Activated naive CD4-positive, alpha-beta T cell treated with anti-CD3 and anti-CD28 coated beads, Interleukin-2, amount 10 ng/mL, durations not matched to agents 7 days and 5 days (primary cell): ENCODE measurements at regions not wholly inside any gene's neighbourhood (a gene's known extent, or its start where the extent isn't known, plus 50 kb on each side); places are given as distances from the start of the nearest gene placed in this dataset.

Experiments used
- CTCF ChIA-PET: fragments of 350-600 bp; sonication (Branson Sonifier 250); formaldehyde crosslinking; loops from one replicate; lab custom pipeline; 2021; ENCODE audit warnings: antibody characterized with exemption; lab: Charles Lee
- DNase-seq: peaks from one replicate; pipeline ENCODE4 v3.0.0-alpha.2; 2020
- H3K27ac Mint-ChIP-seq: one replicate; pipeline ENCODE4 v1.8.0; 2021; ENCODE audit warnings: mild to moderate bottlenecking, moderate library complexity, mixed read lengths
- H3K27me3 Mint-ChIP-seq: one replicate; pipeline ENCODE4 v1.8.0; 2021; ENCODE audit warnings: mild to moderate bottlenecking, mixed read lengths
- H3K36me3 Mint-ChIP-seq: one replicate; pipeline ENCODE4 v1.8.0; 2021; ENCODE audit warnings: mixed read lengths
- H3K4me1 Mint-ChIP-seq: one replicate; pipeline ENCODE4 v1.8.0; 2021; ENCODE audit warnings: mixed read lengths
- H3K4me3 Mint-ChIP-seq: one replicate; pipeline ENCODE4 v1.8.0; 2021; ENCODE audit warnings: mild to moderate bottlenecking, moderate library complexity, mixed read lengths
- H3K9me3 Mint-ChIP-seq: one replicate; pipeline ENCODE4 v1.8.0; 2021; ENCODE audit warnings: mixed read lengths

DNA sequence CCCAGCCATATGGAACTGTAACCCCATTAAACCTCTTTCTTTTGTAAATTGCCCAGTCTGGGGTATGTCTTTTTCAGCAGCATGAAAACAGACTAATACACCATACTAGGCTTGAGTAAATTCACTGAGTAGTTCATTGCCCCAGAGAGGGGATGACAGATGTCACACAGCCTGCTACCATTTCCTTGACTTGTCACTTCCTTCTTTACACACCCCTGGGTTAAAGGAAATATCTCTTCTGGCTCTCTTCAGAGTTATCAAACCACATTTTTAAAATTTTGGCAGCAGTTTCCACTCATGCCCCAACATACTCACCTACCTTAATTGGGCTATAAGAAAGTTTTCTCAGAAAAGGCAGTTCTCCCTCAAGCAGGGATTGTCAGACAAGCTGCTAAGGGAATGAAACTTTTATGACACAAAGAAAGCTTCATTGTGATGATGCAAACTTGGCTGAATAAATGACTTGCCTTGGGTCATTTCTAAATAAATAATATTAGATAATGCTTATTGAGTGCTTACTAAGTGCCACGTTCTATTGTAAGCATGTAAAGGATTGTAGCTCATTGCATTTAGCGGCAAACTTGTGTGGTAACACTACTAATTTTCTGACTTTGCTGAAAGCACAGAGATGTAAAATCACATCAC, 68.0 kb upstream of the RBMS3 start:
- no peaks in the 10 kb centered on the region for H3K27me3 Mint-ChIP-seq
- no peaks in the 10 kb centered on the region for H3K36me3 Mint-ChIP-seq
- H3K4me3 Mint-ChIP-seq, result no peak overlapping the region
- H3K27ac Mint-ChIP-seq, result peak overlapping the region; percentile 34
- no peaks in the 10 kb centered on the region for H3K9me3 Mint-ChIP-seq
- DNase-seq, result no peak
- H3K4me1 Mint-ChIP-seq, result peaks cover 4% of the 10 kb centered on the region
- CTCF ChIA-PET, result interaction anchor here (0.7 kb wide), 1 partner anchor 28 kb away, joined by 3 read pairs; no protein-coding TSS in a partner anchor

DNA sequence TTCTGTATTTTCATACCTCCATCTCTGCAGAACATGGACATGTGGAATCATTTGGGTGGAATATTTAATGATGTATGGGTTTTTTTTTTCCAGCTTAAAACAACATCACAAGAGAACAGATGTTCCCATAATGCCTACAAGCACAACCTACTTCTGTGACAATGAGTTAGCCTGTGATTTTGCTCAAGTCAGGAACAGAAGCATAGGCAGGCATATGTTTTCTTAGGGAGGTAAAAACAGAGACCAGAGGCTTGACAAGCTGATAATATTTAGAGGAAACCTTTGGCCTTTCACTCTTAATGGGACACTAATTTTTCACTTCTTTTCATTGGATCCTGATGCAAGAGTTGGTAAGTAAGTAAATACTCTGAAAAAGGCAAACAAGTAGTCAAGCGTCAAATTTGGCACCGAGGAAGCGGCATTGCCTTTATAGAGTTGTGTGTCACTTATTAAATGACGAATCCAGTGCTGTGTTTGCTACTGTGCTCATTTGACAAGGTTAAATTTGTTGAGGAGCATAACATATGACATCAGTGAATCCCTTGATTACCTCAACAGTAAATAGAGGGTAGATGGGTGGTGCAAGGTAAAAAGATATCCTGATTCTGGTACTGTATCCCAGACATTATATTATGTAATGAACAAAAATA, 66.7 kb upstream of the RBMS3 start:
- no peak for DNase-seq

GRCh38 chr3:29215948-29216347, 64.9 kb upstream of the RBMS3 start:
- Mint-ChIP-seq H3K4me3 (no peak overlapping the region), H3K27me3 (no peaks in the 10 kb centered on the region), H3K4me1 (peaks cover 4% of the 10 kb centered on the region), H3K27ac (no peak overlapping the region), H3K36me3 (no peaks in the 10 kb centered on the region), H3K9me3 (no peaks in the 10 kb centered on the region)
- CTCF ChIA-PET, result no interaction called here
- DNase-seq, result no peak

More for the DNA sequence above, 66.7 kb upstream of the RBMS3 start:
- Mint-ChIP-seq H3K4me3 (no peak overlapping the region), H3K4me1 (peaks cover 4% of the 10 kb centered on the region), H3K27ac (no peak overlapping the region), H3K9me3 (no peaks in the 10 kb centered on the region), H3K36me3 (no peaks in the 10 kb centered on the region), H3K27me3 (no peaks in the 10 kb centered on the region)
- CTCF ChIA-PET, result no interaction called here

- Mint-ChIP-seq H3K36me3 (no peaks in the 10 kb centered on the region), H3K4me3 (no peak overlapping the region), H3K27ac (no peak overlapping the region), H3K27me3 (no peaks in the 10 kb centered on the region), H3K4me1 (no peaks in the 10 kb centered on the region), H3K9me3 (no peaks in the 10 kb centered on the region)
- DNase-seq, result no peak
- CTCF ChIA-PET, result no interaction called here
Observed at GRCh38 chr3:29226706-29227105, 54.2 kb upstream of the RBMS3 start.

DNA sequence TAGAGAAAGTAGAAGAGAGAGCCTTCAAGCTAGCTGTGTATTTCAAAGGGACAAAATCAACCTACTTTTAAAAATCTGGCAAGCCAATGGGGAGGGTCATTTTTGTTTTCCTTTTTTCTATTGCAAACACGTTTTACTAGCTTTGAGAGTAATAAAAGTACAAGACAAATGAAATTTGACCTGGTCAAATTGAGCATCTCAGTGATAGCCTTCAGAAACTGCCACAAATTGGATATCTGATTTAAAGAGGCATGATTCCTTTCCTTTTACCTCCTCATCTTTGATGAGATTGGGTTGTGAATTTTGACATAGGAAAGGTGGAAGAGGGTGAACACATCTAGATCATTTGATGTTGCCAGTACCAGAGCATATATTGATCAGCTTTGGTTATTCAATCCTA, 53.6 kb upstream of the RBMS3 start:
- Mint-ChIP-seq H3K4me3 (no peak overlapping the region), H3K27ac (no peak overlapping the region), H3K9me3 (no peaks in the 10 kb centered on the region), H3K4me1 (no peaks in the 10 kb centered on the region), H3K27me3 (no peaks in the 10 kb centered on the region), H3K36me3 (no peaks in the 10 kb centered on the region)
- DNase-seq, result no peak
- CTCF ChIA-PET, result no interaction called here
